Tibial nerve (tissue), 4 donors: ENCODE measurements at regions not wholly inside any gene's neighbourhood (a gene's known extent, or its start where the extent isn't known, plus 50 kb on each side); places are given as distances from the start of the nearest gene placed in this dataset.

ENCODE experiments used
- DNase-seq, 2 donors: peaks; one replicate each; pipeline ENCODE4 v3.0.0-alpha.2; 2019; ENCODE audit warnings: low spot score in 2 of 2
- H3K27ac ChIP-seq, 4 donors: fragments of 200-600 bp; sonication (generic) in 3 of 4; one replicate each; pipeline ENCODE4 v1.5.1; 2017 to 2019; ENCODE audit warnings: mild to moderate bottlenecking in 1 of 4
- H3K27me3 ChIP-seq, 2 donors: fragments of 200-600 bp; sonication (generic) in 1 of 2; one replicate each; pipeline versions ENCODE4 v1.5.1 to v1.6.0; 2017 to 2019
- H3K36me3 ChIP-seq, 3 donors: fragments of 200-600 bp; sonication (generic); one replicate each; pipeline ENCODE4 v1.5.1; 2018 to 2019
- H3K4me1 ChIP-seq, 4 donors: fragments of 200-600 bp; sonication (generic) in 3 of 4; one replicate each; pipeline ENCODE4 v1.5.1; 2017 to 2019
- H3K4me3 ChIP-seq, 4 donors: fragments of 200-600 bp; sonication (generic) in 3 of 4; one replicate each; pipeline ENCODE4 v1.5.1; 2017 to 2019; ENCODE audit warnings: mild to moderate bottlenecking in 1 of 4, moderate library complexity in 1 of 4
- H3K9me3 ChIP-seq, 4 donors: fragments of 200-600 bp; sonication (generic) in 3 of 4; one replicate each; pipeline ENCODE4 v1.5.1; 2017 to 2019
- CTCF ChIP-seq, 5 experiments: fragments of 200-600 bp in 3 of 5; fragments of 450-650 bp in 2 of 5; sonication (generic) in 3 of 5; IDR thresholded peaks; one replicate each; pipeline ENCODE4 v1.5.1; 2016 to 2019; ENCODE audit warnings: antibody characterized with exemption in 5 of 5, mild to moderate bottlenecking in 3 of 5, moderate library complexity in 2 of 5
- EP300 ChIP-seq, 2 donors: sonication (generic); formaldehyde crosslinking; IDR thresholded peaks; one replicate each; pipeline ENCODE4 v1.6.1; 2017; ENCODE audit warnings: antibody characterized with exemption in 2 of 2, mild to moderate bottlenecking in 1 of 2
- POLR2A ChIP-seq, 2 donors: fragments of 450-650 bp; IDR thresholded peaks; one replicate each; pipeline ENCODE4 v1.6.1; 2017; ENCODE audit warnings: antibody characterized with exemption in 2 of 2, mild to moderate bottlenecking in 2 of 2, moderate library complexity in 2 of 2
- WGBS, 2 donors: methylation state at CpG; one replicate each; pipeline ENCODE4 v1.1.5; 2018; 5-methylcytosine and 5-hydroxymethylcytosine counted together

GRCh38 chr2:63788071-63788470 lies 53.6 kb upstream of the UGP2 start:
- no peak for DNase-seq
- no peak overlapping the region for H3K27ac ChIP-seq
- no peaks in the 10 kb centered on the region for H3K27me3 ChIP-seq
- WGBS, 2 donors, result 84 to 89% methylated on average over 3 of the region's 3 CpGs
- H3K4me3 ChIP-seq, result no peak overlapping the region
- no peaks in the 10 kb centered on the region for H3K36me3 ChIP-seq
- H3K9me3 ChIP-seq, result no peaks in the 10 kb centered on the region
- TF ChIP-seq POLR2A (IDR thresholded peaks at IDR 0.05) (no peak), EP300 (IDR thresholded peaks at IDR 0.05) (peak in 1 of 2 donors; percentile 45), CTCF (IDR thresholded peaks at IDR 0.05) (no peak)
- H3K4me1 ChIP-seq, result peaks cover 0 to 10% (median 0%) of the 10 kb centered on the region in 4 donors

GRCh38 chr2:63789338-63790020 lies 52.2 kb upstream of the UGP2 start:
- H3K27me3 ChIP-seq, result no peaks in the 10 kb centered on the region
- no peak for DNase-seq
- 59 to 70% methylated on average over 5 of the region's 5 CpGs for WGBS, 2 donors
- peaks cover 0 to 10% (median 0%) of the 10 kb centered on the region in 4 donors for H3K4me1 ChIP-seq
- TF ChIP-seq CTCF (IDR thresholded peaks at IDR 0.05), result no peak
- TF ChIP-seq EP300 (IDR thresholded peaks at IDR 0.05), result no peak
- no peak for TF ChIP-seq POLR2A (IDR thresholded peaks at IDR 0.05)
- H3K4me3 ChIP-seq, result no peak overlapping the region
- no peaks in the 10 kb centered on the region for H3K9me3 ChIP-seq
- H3K36me3 ChIP-seq, result no peaks in the 10 kb centered on the region
- peak overlapping the region in 1 of 4 donors; percentile 20 for H3K27ac ChIP-seq

GRCh38 chr2:63790491-63790890 lies 51.2 kb upstream of the UGP2 start:
- H3K27ac ChIP-seq, result peak overlapping the region in 2 of 4 donors; percentile 3 to 30
- H3K4me3 ChIP-seq, result no peak overlapping the region
- no peaks in the 10 kb centered on the region for H3K27me3 ChIP-seq
- no peak for TF ChIP-seq POLR2A (IDR thresholded peaks at IDR 0.05)
- no peak for TF ChIP-seq EP300 (IDR thresholded peaks at IDR 0.05)
- no peak for TF ChIP-seq CTCF (IDR thresholded peaks at IDR 0.05)
- no peaks in the 10 kb centered on the region for H3K36me3 ChIP-seq
- peaks cover 0 to 10% (median 0%) of the 10 kb centered on the region in 4 donors for H3K4me1 ChIP-seq
- no peaks in the 10 kb centered on the region for H3K9me3 ChIP-seq
- DNase-seq, result no peak
- WGBS, 2 donors, result 85 to 86% methylated on average over 2 of the region's 2 CpGs

- TF ChIP-seq CTCF (IDR thresholded peaks at IDR 0.05), result no peak
- TF ChIP-seq EP300 (IDR thresholded peaks at IDR 0.05), result no peak
- TF ChIP-seq POLR2A (IDR thresholded peaks at IDR 0.05), result no peak
- H3K4me3 ChIP-seq, result no peak overlapping the region
- H3K4me1 ChIP-seq, result peaks cover 0 to 10% (median 0%) of the 10 kb centered on the region in 4 donors
- H3K9me3 ChIP-seq, result no peaks in the 10 kb centered on the region
- H3K27ac ChIP-seq, result peak overlapping the region in 2 of 4 donors; percentile 3 to 43
- peak in 1 of 2 donors; percentile 8 for DNase-seq
- H3K27me3 ChIP-seq, result no peaks in the 10 kb centered on the region
- H3K36me3 ChIP-seq, result no peaks in the 10 kb centered on the region
- 21 to 25% methylated on average over 1 of the region's 1 CpG for WGBS, 2 donors
These were observed 50.8 kb upstream of the UGP2 start for GRCh38 chr2:63790906-63791305.

GRCh38 chr2:63791387-63791786 lies 50.3 kb upstream of the UGP2 start:
- H3K27me3 ChIP-seq, result no peaks in the 10 kb centered on the region
- WGBS, 2 donors, result 95 to 97% methylated on average over 1 of the region's 1 CpG
- no peaks in the 10 kb centered on the region for H3K9me3 ChIP-seq
- H3K4me3 ChIP-seq, result no peak overlapping the region
- TF ChIP-seq CTCF (IDR thresholded peaks at IDR 0.05) (no peak), EP300 (IDR thresholded peaks at IDR 0.05) (no peak)
- H3K27ac ChIP-seq, result peak overlapping the region in 1 of 4 donors; percentile 43
- no peaks in the 10 kb centered on the region for H3K36me3 ChIP-seq
- H3K4me1 ChIP-seq, result peaks cover 0 to 10% (median 0%) of the 10 kb centered on the region in 4 donors
- DNase-seq, result no peak
